Gastroesophageal sphincter (tissue), 3 donors: ENCODE measurements at regions not wholly inside any gene's neighbourhood (a gene's known extent, or its start where the extent isn't known, plus 50 kb on each side); places are given as distances from the start of the nearest gene placed in this dataset.

Experiments used
- POLR2A ChIP-seq, 2 donors: fragments of 450-650 bp; IDR thresholded peaks; one replicate each; pipeline ENCODE4 v1.6.1; 2017; ENCODE audit warnings: antibody characterized with exemption in 2 of 2, mild to moderate bottlenecking in 2 of 2, moderate library complexity in 1 of 2
- TF ChIP-seq, protein P1 (sequence below), 4 experiments: fragments of 200-600 bp in 2 of 4; fragments of 450-650 bp in 2 of 4; sonication (generic) in 1 of 4; IDR thresholded peaks; one replicate each; pipeline ENCODE4 v1.5.1; 2017 to 2019; ENCODE audit warnings: antibody characterized with exemption in 4 of 4, mild to moderate bottlenecking in 2 of 4, moderate library complexity in 2 of 4

DNA sequence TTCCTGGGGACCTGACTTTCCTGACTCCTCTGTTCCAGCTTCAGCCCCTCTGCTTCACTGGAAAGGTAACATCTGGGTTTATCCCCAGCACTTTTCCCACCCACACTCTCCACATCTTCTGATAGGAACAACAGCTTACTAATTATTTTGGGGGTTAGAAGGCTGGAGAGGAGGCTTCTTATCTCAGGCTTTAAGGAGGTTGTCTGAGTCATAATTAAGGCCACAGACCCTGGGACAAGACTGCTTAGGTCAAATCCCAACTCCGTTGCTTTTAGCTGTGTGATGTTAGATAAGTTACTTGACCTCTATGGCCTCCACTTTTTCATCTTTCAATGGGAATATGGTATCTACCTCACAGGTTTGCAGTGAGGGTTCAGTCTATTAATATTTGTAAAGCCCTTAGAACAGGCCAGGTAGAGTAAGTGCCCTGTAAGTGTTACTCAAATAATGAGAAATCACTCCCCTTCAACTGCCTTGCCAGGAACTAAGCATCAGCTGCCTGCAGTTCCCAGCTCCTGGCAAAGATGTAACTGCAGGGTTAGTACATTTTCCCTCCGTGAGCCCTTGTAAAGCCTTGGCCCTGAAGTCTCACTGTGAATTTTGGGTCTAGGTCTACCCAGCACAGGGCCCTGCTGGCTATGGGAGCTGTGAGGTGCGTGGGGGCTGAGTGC, 123.6 kb downstream of the MTX2 start:
- no peak for TF ChIP-seq POLR2A (IDR thresholded peaks at IDR 0.05)
- TF ChIP-seq, protein P1, sequence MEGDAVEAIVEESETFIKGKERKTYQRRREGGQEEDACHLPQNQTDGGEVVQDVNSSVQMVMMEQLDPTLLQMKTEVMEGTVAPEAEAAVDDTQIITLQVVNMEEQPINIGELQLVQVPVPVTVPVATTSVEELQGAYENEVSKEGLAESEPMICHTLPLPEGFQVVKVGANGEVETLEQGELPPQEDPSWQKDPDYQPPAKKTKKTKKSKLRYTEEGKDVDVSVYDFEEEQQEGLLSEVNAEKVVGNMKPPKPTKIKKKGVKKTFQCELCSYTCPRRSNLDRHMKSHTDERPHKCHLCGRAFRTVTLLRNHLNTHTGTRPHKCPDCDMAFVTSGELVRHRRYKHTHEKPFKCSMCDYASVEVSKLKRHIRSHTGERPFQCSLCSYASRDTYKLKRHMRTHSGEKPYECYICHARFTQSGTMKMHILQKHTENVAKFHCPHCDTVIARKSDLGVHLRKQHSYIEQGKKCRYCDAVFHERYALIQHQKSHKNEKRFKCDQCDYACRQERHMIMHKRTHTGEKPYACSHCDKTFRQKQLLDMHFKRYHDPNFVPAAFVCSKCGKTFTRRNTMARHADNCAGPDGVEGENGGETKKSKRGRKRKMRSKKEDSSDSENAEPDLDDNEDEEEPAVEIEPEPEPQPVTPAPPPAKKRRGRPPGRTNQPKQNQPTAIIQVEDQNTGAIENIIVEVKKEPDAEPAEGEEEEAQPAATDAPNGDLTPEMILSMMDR (IDR thresholded peaks at IDR 0.05), result no peak
